Retinal pigment epithelial cell (primary cell): ENCODE measurements at regions not wholly inside any gene's neighbourhood (a gene's known extent, or its start where the extent isn't known, plus 50 kb on each side); places are given as distances from the start of the nearest gene placed in this dataset.

Experiments used
- DNase-seq: peaks from one replicate; pipeline ENCODE4 v3.0.0-alpha.2; 2010; ENCODE audit warnings: low read depth
- H3K4me3 ChIP-seq: 2 replicates; pipeline ENCODE4 v1.5.1; 2011; ENCODE audit warnings: mild to moderate bottlenecking, low read length, control low read depth, moderate library complexity
- TF ChIP-seq, protein P1 (sequence below): conservative IDR thresholded peaks from 2 replicates; pipeline ENCODE4 v1.5.1; 2011; ENCODE audit warnings: low read depth, low read length, control low read depth, inconsistent platforms

DNA sequence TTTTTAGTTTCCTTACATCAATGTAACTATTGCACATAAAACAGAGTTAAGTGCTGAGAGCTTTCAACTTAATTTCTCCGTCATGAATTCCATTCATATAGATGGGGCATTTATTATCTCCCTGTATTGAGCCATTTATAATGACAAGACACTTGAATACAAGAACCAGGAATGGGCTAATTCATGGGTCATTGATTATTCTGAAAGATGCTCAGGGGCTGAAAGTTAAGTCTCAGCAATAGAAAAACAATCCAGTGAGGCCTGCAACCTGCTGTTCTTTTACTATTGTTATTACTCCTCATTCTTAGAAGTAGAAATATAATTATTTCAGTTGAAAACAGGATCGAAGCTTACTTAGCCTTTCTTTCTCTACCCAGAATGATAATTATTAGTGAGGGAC lies 307.7 kb downstream of the MMUT start:
- TF ChIP-seq, protein P1, sequence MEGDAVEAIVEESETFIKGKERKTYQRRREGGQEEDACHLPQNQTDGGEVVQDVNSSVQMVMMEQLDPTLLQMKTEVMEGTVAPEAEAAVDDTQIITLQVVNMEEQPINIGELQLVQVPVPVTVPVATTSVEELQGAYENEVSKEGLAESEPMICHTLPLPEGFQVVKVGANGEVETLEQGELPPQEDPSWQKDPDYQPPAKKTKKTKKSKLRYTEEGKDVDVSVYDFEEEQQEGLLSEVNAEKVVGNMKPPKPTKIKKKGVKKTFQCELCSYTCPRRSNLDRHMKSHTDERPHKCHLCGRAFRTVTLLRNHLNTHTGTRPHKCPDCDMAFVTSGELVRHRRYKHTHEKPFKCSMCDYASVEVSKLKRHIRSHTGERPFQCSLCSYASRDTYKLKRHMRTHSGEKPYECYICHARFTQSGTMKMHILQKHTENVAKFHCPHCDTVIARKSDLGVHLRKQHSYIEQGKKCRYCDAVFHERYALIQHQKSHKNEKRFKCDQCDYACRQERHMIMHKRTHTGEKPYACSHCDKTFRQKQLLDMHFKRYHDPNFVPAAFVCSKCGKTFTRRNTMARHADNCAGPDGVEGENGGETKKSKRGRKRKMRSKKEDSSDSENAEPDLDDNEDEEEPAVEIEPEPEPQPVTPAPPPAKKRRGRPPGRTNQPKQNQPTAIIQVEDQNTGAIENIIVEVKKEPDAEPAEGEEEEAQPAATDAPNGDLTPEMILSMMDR, result no peak
- DNase-seq, result no peak
- H3K4me3 ChIP-seq, result no peak overlapping the region

DNA sequence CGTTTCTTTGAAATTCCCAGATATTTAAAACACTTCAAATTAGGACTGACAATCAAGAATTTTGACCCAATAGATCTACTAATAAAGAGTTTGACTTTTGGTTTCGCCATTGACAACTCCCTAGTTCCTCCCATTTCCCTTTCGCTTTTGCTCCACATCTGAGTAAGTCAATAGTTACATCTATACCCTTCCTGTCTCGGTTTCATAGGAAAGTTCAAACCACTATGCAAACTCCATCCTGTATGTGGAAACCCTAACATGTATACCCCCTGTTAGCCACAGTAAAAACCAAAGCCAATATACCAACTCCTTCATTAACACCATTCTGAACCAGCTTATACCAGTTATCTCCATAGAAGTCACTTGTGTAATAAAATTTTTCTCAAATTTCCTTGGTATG lies 311.1 kb downstream of the MMUT start:
- H3K4me3 ChIP-seq, result no peak overlapping the region
- TF ChIP-seq, protein P1, result no peak
- DNase-seq, result no peak

DNA sequence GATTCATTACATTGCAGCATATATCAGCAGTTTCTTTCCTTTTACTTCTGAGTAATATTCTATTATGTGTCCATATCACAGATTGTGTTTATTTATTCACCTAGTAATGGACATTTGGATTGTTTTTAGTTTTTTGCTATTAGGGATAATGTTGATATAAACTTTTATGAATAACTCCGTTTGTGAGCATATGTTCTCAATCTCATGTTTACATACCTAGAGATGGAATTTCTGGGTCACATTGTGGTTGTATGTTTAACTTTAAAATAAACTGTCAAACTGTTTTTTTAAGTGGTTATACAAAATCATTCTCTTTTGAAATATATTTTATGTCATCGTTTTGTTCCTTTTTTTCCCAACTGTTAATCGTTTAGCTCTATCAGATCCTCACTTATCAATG lies 311.6 kb downstream of the MMUT start:
- H3K4me3 ChIP-seq, result no peak overlapping the region
- TF ChIP-seq, protein P1, result no peak
- no peak for DNase-seq

DNA sequence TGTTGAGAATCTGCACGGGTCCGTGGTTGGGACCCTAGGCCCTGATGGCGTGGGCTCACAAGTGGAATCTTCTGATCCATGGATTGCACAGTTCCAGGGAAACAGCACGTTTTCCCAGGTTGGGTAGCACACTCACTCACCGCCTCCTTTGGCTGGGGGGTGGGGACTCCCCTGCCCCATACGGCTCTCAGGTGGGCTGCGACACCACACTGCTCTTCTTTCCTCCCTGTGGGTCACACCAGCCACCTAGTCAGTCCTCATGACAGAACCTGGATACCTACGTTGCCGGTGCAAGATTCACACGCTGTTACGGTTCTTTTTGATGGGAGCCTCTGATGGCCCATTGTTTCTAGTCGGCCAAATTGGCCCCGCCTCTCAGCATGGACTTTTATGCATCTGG lies 312.0 kb downstream of the MMUT start:
- no peak for DNase-seq
- TF ChIP-seq, protein P1, result no peak
- no peak overlapping the region for H3K4me3 ChIP-seq

DNA sequence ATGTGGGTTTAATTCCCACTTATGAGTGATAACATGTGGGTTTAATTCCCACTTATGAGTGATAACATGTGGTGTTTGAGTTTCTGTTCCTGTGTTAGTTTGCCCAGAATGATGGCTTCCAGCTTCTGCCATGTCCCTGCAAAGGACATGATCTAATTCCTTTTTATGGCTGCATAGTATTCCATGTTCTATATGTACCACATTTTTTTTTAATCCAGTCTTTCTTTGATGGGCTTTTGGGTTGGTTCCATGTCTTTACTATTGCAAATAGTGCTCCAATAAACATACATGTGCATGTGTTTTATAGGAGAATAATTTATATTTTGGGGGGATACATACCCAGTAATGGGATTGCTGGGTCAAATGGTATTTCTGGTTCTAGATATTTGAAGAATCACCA lies 317.8 kb downstream of the MMUT start:
- no peak overlapping the region for H3K4me3 ChIP-seq
- TF ChIP-seq, protein P1, result no peak
- no peak for DNase-seq

DNA sequence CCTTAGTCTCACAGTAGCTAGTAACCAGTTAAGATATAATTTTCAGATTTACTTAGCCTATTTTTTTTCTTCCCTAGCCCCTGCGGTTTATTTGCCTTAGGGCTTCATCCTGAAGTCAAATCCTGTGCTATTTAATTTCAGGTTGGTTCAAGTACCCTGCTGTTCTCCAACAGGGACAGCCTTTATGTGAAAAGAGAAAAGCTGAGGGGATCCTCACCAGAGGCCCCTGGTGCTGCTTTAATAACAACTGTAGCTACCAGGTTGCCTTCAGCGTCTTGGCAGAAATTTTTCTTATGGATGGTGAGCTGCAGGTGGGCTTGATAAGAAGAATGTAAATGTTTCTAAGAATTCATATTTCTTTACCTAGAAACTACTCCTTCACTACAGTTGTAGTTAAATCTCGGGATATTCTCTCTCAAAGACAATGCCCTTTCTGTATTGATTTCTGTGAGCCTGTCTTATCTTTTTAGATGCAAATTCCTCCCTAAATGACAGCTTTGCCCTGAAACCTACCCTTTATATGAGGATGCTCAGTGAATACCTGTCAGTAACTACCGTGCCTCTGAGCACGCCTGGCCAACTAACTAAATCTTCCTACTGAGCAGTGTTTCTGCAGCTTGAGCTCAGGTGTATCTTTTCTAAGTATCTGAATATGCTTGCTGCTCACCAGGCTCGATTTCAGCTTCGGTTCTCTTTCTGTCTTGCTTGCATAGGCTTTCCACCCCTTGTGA lies 320.5 kb downstream of the MMUT start:
- H3K4me3 ChIP-seq, result no peak overlapping the region
- DNase-seq, result no peak
- TF ChIP-seq, protein P1, result no peak

DNA sequence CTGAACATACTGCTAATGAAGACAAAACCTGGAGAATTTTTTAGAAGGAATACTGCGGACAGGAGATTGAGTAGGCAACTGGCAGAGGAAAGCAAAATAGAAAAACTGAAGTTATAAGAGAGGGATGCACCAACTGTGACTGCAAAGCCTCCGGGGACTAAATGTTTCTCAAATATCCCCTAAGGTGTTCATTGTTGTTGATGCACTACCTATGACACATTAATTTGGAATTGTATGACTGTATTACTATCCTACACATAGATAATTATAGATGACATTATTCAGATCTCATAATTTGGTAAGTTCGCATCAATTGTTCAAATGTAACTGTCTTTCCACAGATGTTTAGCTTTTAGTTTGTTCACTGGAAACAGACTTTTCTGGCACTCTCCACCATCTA lies 341.1 kb downstream of the MMUT start:
- H3K4me3 ChIP-seq, result no peak overlapping the region
- TF ChIP-seq, protein P1, result no peak

More for the DNA sequence above, 341.1 kb downstream of the MMUT start:
- no peak for DNase-seq
